NCI-H1105 (cell line): ENCODE measurements at regions not wholly inside any gene's neighbourhood (a gene's known extent, or its start where the extent isn't known, plus 50 kb on each side); places are given as distances from the start of the nearest gene placed in this dataset.

ENCODE experiments used
- DNase-seq: peaks from one replicate; lab custom pipeline; 2025; lab: John Stamatoyannopoulos, UW

- no peak for DNase-seq
These were observed 161.7 kb downstream of the PLPP3 start for GRCh38 chr1:56417646-56418045.

GRCh38 chr1:56416495-56416894 is 162.9 kb downstream of the PLPP3 start:
- no peak for DNase-seq

- no peak for DNase-seq
These were observed 163.6 kb downstream of the PLPP3 start for GRCh38 chr1:56415720-56416119.

- no peak for DNase-seq
These were observed 164.1 kb downstream of the PLPP3 start for GRCh38 chr1:56415258-56415657.

GRCh38 chr1:56414728-56415224 is 164.6 kb downstream of the PLPP3 start:
- DNase-seq, result no peak

- no peak for DNase-seq
These were observed 165.6 kb downstream of the PLPP3 start for GRCh38 chr1:56413671-56414199.

GRCh38 chr1:56411484-56412180 is 167.7 kb downstream of the PLPP3 start:
- no peak for DNase-seq

GRCh38 chr1:56411021-56411420 is 168.3 kb downstream of the PLPP3 start:
- no peak for DNase-seq

- no peak for DNase-seq
These were observed 169.0 kb downstream of the PLPP3 start for GRCh38 chr1:56410405-56410804.

GRCh38 chr1:56409112-56409691 is 170.2 kb downstream of the PLPP3 start:
- no peak for DNase-seq

- DNase-seq, result no peak
These were observed 172.5 kb downstream of the PLPP3 start for GRCh38 chr1:56406821-56407220.

GRCh38 chr1:56404561-56405030 is 174.8 kb downstream of the PLPP3 start:
- DNase-seq, result no peak

- DNase-seq, result no peak
These were observed 175.3 kb downstream of the PLPP3 start for GRCh38 chr1:56404066-56404465.

GRCh38 chr1:56403321-56403720 is 176.0 kb downstream of the PLPP3 start:
- DNase-seq, result no peak

GRCh38 chr1:56401191-56401590 is 178.2 kb downstream of the PLPP3 start:
- no peak for DNase-seq

GRCh38 chr1:56400526-56400925 is 178.8 kb downstream of the PLPP3 start:
- no peak for DNase-seq

GRCh38 chr1:56399795-56400194 is 179.6 kb downstream of the PLPP3 start:
- no peak for DNase-seq

GRCh38 chr1:56399326-56399725 is 180.0 kb downstream of the PLPP3 start:
- DNase-seq, result no peak

- no peak for DNase-seq
These were observed 181.5 kb downstream of the PLPP3 start for GRCh38 chr1:56397811-56398231.

GRCh38 chr1:56397409-56397808 is 182.0 kb downstream of the PLPP3 start:
- no peak for DNase-seq

GRCh38 chr1:56396581-56396980 is 182.8 kb downstream of the PLPP3 start:
- DNase-seq, result no peak

- no peak for DNase-seq
These were observed 183.6 kb downstream of the PLPP3 start for GRCh38 chr1:56395776-56396175.

- DNase-seq, result no peak
These were observed 185.1 kb downstream of the PLPP3 start for GRCh38 chr1:56394298-56394697.
